Liver (tissue), 3 donors: ENCODE measurements at regions not wholly inside any gene's neighbourhood (a gene's known extent, or its start where the extent isn't known, plus 50 kb on each side); places are given as distances from the start of the nearest gene placed in this dataset.

Source experiments
- CTCF ChIP-seq: fragments of 150-350 bp; IDR thresholded peaks from 2 replicates; pipeline ENCODE4 v1.5.1; 2017; ENCODE audit warnings: improper control_type of control experiment, low read depth, low read length; ENCODE audit not compliant: missing input control
- RAD21 ChIP-seq, 2 donors: IDR thresholded peaks; 2 replicates each; pipeline ENCODE4 v1.6.1; 2016; ENCODE audit warnings: antibody characterized with exemption in 2 of 2, mild to moderate bottlenecking in 2 of 2
- TAF1 ChIP-seq: conservative IDR thresholded peaks from 2 replicates; pipeline ENCODE4 v1.6.1; 2016; ENCODE audit warnings: antibody characterized with exemption, mild to moderate bottlenecking
- donor health status: healthy.
- donor health status: healthy.

- TF ChIP-seq RAD21 (IDR thresholded peaks at IDR 0.05), result no peak
- TF ChIP-seq CTCF, result no peak
- no peak for TF ChIP-seq TAF1
Measured at GRCh38 chr13:84430446-84430845, 548.2 kb upstream of the SLITRK1 start.
